ENCODE measurements at regions not wholly inside any gene's neighbourhood (a gene's known extent, or its start where the extent isn't known, plus 50 kb on each side); places are given as distances from the start of the nearest gene placed in this dataset.

- Histone ChIP-seq H3K79me1 (replicated peaks; ENCODE audit: low read length, poor library complexity, severe bottlenecking) (no peaks in the 10 kb centered on the region), H3K27ac (ENCODE audit: low read length, poor library complexity, severe bottlenecking) (no peak overlapping the region), H3K4me1 (ENCODE audit: control insufficient read depth, insufficient read depth, low read depth, low read length) (no peaks in the 10 kb centered on the region), H3K36me3 (ENCODE audit: control insufficient read depth in 1 of 2, insufficient read depth in 2 of 2, low read depth in 1 of 2, low read length in 2 of 2) (no peaks in the 10 kb centered on the region), H2BK12ac (ENCODE audit: low read length in 2 of 2) (no peak overlapping the region), H2AFZ (ENCODE audit: low read depth, low read length) (no peak overlapping the region), H3K9ac (ENCODE audit: low read length) (no peak overlapping the region), H3K14ac (ENCODE audit: low read length in 2 of 2) (no peak overlapping the region), H3K9me3 (ENCODE audit: control insufficient read depth, low read length) (no peaks in the 10 kb centered on the region), H2BK15ac (ENCODE audit: low read depth, poor library complexity, severe bottlenecking) (no peak overlapping the region), H3K4me3 (ENCODE audit: insufficient read depth in 1 of 2, low read depth in 1 of 2, low read length in 2 of 2) (no peak overlapping the region), H2AK5ac (ENCODE audit: low read length, severe bottlenecking) (no peak overlapping the region), H4K8ac (ENCODE audit: low read length) (no peak overlapping the region), H2BK120ac (ENCODE audit: low read depth, low read length) (no peak overlapping the region), H3K23ac (ENCODE audit: low read length in 2 of 2) (no peak overlapping the region), H4K91ac (ENCODE audit: low read length) (no peak overlapping the region), H3K18ac (ENCODE audit: low read depth in 1 of 2, low read length in 2 of 2) (no peak overlapping the region), H3K4ac (ENCODE audit: low read depth in 1 of 2, low read length in 2 of 2) (no peak overlapping the region), H3K4me2 (ENCODE audit: low read length, poor library complexity, severe bottlenecking) (no peak overlapping the region), H3K27me3 (ENCODE audit: control insufficient read depth in 1 of 2, insufficient read depth in 1 of 2, low read length in 2 of 2) (no peaks in the 10 kb centered on the region), H2BK5ac (ENCODE audit: low read depth, low read length, poor library complexity, severe bottlenecking) (no peak overlapping the region)
- DNase-seq: no peak
- no CpG with 5 or more reads among the region's 1 CpG for WGBS
These were observed 349.2 kb upstream of the MCTP2 start for GRCh38 chr15:93882141-93882540.

- no peak overlapping the region for H3K18ac ChIP-seq (ENCODE audit: low read depth in 1 of 2, low read length in 2 of 2)
- no peak overlapping the region for H3K4me2 ChIP-seq (ENCODE audit: low read length, poor library complexity, severe bottlenecking)
- no peaks in the 10 kb centered on the region for H3K36me3 ChIP-seq (ENCODE audit: control insufficient read depth in 1 of 2, insufficient read depth in 2 of 2, low read depth in 1 of 2, low read length in 2 of 2)
- no peak for DNase-seq
- no peak overlapping the region for H2BK5ac ChIP-seq (ENCODE audit: low read depth, low read length, poor library complexity, severe bottlenecking)
- no peak overlapping the region for H2BK15ac ChIP-seq (ENCODE audit: low read depth, poor library complexity, severe bottlenecking)
- H2AK5ac ChIP-seq (ENCODE audit: low read length, severe bottlenecking): no peak overlapping the region
- no peak overlapping the region for H4K8ac ChIP-seq (ENCODE audit: low read length)
- no peak overlapping the region for H3K27ac ChIP-seq (ENCODE audit: low read length, poor library complexity, severe bottlenecking)
- no peaks in the 10 kb centered on the region for H3K9me3 ChIP-seq (ENCODE audit: control insufficient read depth, low read length)
- no peaks in the 10 kb centered on the region for H3K79me1 ChIP-seq (replicated peaks; ENCODE audit: low read length, poor library complexity, severe bottlenecking)
- no peak overlapping the region for H3K14ac ChIP-seq (ENCODE audit: low read length in 2 of 2)
- no peak overlapping the region for H2BK120ac ChIP-seq (ENCODE audit: low read depth, low read length)
- H4K91ac ChIP-seq (ENCODE audit: low read length): no peak overlapping the region
- no peak overlapping the region for H2AFZ ChIP-seq (ENCODE audit: low read depth, low read length)
- no peak overlapping the region for H3K23ac ChIP-seq (ENCODE audit: low read length in 2 of 2)
- H2BK12ac ChIP-seq (ENCODE audit: low read length in 2 of 2): no peak overlapping the region
- no peak overlapping the region for H3K4ac ChIP-seq (ENCODE audit: low read depth in 1 of 2, low read length in 2 of 2)
- H3K9ac ChIP-seq (ENCODE audit: low read length): no peak overlapping the region
- no peaks in the 10 kb centered on the region for H3K27me3 ChIP-seq (ENCODE audit: control insufficient read depth in 1 of 2, insufficient read depth in 1 of 2, low read length in 2 of 2)
- no peak overlapping the region for H3K4me3 ChIP-seq (ENCODE audit: insufficient read depth in 1 of 2, low read depth in 1 of 2, low read length in 2 of 2)
- no peaks in the 10 kb centered on the region for H3K4me1 ChIP-seq (ENCODE audit: control insufficient read depth, insufficient read depth, low read depth, low read length)
These were observed 350.1 kb upstream of the MCTP2 start for GRCh38 chr15:93881310-93881709.

- DNase-seq: no peak
- H2BK15ac ChIP-seq (ENCODE audit: low read depth, poor library complexity, severe bottlenecking): no peak overlapping the region
- no peaks in the 10 kb centered on the region for H3K4me1 ChIP-seq (ENCODE audit: control insufficient read depth, insufficient read depth, low read depth, low read length)
- H3K18ac ChIP-seq (ENCODE audit: low read depth in 1 of 2, low read length in 2 of 2): no peak overlapping the region
- no peak overlapping the region for H3K4me3 ChIP-seq (ENCODE audit: insufficient read depth in 1 of 2, low read depth in 1 of 2, low read length in 2 of 2)
- no peak overlapping the region for H2AFZ ChIP-seq (ENCODE audit: low read depth, low read length)
- no peak overlapping the region for H4K91ac ChIP-seq (ENCODE audit: low read length)
- H3K23ac ChIP-seq (ENCODE audit: low read length in 2 of 2): no peak overlapping the region
- H3K4ac ChIP-seq (ENCODE audit: low read depth in 1 of 2, low read length in 2 of 2): no peak overlapping the region
- H2BK5ac ChIP-seq (ENCODE audit: low read depth, low read length, poor library complexity, severe bottlenecking): no peak overlapping the region
- H3K9me3 ChIP-seq (ENCODE audit: control insufficient read depth, low read length): no peaks in the 10 kb centered on the region
- no peaks in the 10 kb centered on the region for H3K79me1 ChIP-seq (replicated peaks; ENCODE audit: low read length, poor library complexity, severe bottlenecking)
- WGBS: 63% methylated on average over 1 of the region's 1 CpG
- H4K8ac ChIP-seq (ENCODE audit: low read length): no peak overlapping the region
- no peak overlapping the region for H3K9ac ChIP-seq (ENCODE audit: low read length)
- no peak overlapping the region for H3K4me2 ChIP-seq (ENCODE audit: low read length, poor library complexity, severe bottlenecking)
- H2AK5ac ChIP-seq (ENCODE audit: low read length, severe bottlenecking): no peak overlapping the region
- no peaks in the 10 kb centered on the region for H3K27me3 ChIP-seq (ENCODE audit: control insufficient read depth in 1 of 2, insufficient read depth in 1 of 2, low read length in 2 of 2)
- H2BK12ac ChIP-seq (ENCODE audit: low read length in 2 of 2): no peak overlapping the region
- no peak overlapping the region for H3K27ac ChIP-seq (ENCODE audit: low read length, poor library complexity, severe bottlenecking)
- H3K36me3 ChIP-seq (ENCODE audit: control insufficient read depth in 1 of 2, insufficient read depth in 2 of 2, low read depth in 1 of 2, low read length in 2 of 2): no peaks in the 10 kb centered on the region
- H3K14ac ChIP-seq (ENCODE audit: low read length in 2 of 2): no peak overlapping the region
- no peak overlapping the region for H2BK120ac ChIP-seq (ENCODE audit: low read depth, low read length)
These were observed 351.0 kb upstream of the MCTP2 start for GRCh38 chr15:93880358-93880757.

- Histone ChIP-seq H2BK5ac (ENCODE audit: low read depth, low read length, poor library complexity, severe bottlenecking) (no peak overlapping the region), H2AFZ (ENCODE audit: low read depth, low read length) (no peak overlapping the region), H2AK5ac (ENCODE audit: low read length, severe bottlenecking) (no peak overlapping the region), H3K23ac (ENCODE audit: low read length in 2 of 2) (no peak overlapping the region), H2BK120ac (ENCODE audit: low read depth, low read length) (no peak overlapping the region), H3K79me1 (replicated peaks; ENCODE audit: low read length, poor library complexity, severe bottlenecking) (no peaks in the 10 kb centered on the region), H3K4me3 (ENCODE audit: insufficient read depth in 1 of 2, low read depth in 1 of 2, low read length in 2 of 2) (no peak overlapping the region), H2BK12ac (ENCODE audit: low read length in 2 of 2) (no peak overlapping the region), H3K4ac (ENCODE audit: low read depth in 1 of 2, low read length in 2 of 2) (no peak overlapping the region), H2BK15ac (ENCODE audit: low read depth, poor library complexity, severe bottlenecking) (no peak overlapping the region), H3K9me3 (ENCODE audit: control insufficient read depth, low read length) (peaks cover 19% of the 10 kb centered on the region), H3K27me3 (ENCODE audit: control insufficient read depth in 1 of 2, insufficient read depth in 1 of 2, low read length in 2 of 2) (no peaks in the 10 kb centered on the region), H3K4me1 (ENCODE audit: control insufficient read depth, insufficient read depth, low read depth, low read length) (no peaks in the 10 kb centered on the region), H3K36me3 (ENCODE audit: control insufficient read depth in 1 of 2, insufficient read depth in 2 of 2, low read depth in 1 of 2, low read length in 2 of 2) (no peaks in the 10 kb centered on the region), H3K9ac (ENCODE audit: low read length) (no peak overlapping the region), H3K27ac (ENCODE audit: low read length, poor library complexity, severe bottlenecking) (no peak overlapping the region), H4K91ac (ENCODE audit: low read length) (no peak overlapping the region), H3K18ac (ENCODE audit: low read depth in 1 of 2, low read length in 2 of 2) (no peak overlapping the region), H3K14ac (ENCODE audit: low read length in 2 of 2) (no peak overlapping the region), H3K4me2 (ENCODE audit: low read length, poor library complexity, severe bottlenecking) (no peak overlapping the region), H4K8ac (ENCODE audit: low read length) (no peak overlapping the region)
- no peak for DNase-seq
- 61% methylated on average over 1 of the region's 2 CpGs for WGBS
These were observed 360.8 kb upstream of the MCTP2 start for GRCh38 chr15:93870583-93870982.
